ENCODE measurements at regions not wholly inside any gene's neighbourhood (a gene's known extent, or its start where the extent isn't known, plus 50 kb on each side); places are given as distances from the start of the nearest gene placed in this dataset.

DNA sequence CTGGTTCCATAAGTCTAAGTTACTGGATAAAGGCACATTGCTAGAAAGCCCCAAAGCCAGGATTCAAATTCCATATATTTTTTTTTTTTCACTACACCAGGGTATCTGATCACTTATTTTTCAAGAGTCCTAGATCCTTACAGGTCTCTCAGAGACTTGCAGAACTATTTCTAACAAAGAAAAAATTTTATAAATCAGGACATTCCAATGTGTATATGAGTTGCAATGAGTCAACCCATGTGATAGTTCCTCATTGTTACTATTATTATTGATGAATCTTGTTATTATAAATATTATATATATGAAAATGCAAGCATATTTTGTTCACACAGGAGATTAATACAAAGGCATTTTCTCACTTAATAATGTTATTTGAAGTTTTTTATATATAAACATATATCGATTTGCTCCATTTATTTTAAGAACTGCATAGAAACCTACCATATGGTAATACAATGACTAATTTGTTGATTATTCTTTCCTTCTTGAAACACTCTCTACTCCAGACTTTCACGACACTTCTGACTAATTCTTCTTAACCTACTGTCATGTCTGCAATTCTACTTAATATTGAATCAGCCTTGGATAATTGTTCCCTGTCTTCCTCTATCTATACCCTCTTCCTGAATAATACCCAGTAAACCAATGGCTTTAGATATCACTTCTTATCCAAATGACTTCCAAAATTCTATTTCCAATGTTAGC lies 968.4 kb upstream of the NRXN1 start:
- no peak overlapping the region for H3K4me3 Mint-ChIP-seq
- H3K4me1 Mint-ChIP-seq (ENCODE audit: low read depth in 2 of 2), result no peaks in the 10 kb centered on the region
- ATAC-seq (no peak), DNase-seq (ENCODE audit: low spot score) (no peak)
- H3K27me3 Mint-ChIP-seq, result no peaks in the 10 kb centered on the region
- no peak overlapping the region for H3K27ac Mint-ChIP-seq
- H3K36me3 Mint-ChIP-seq, result peaks cover 11% of the 10 kb centered on the region
- peaks cover 30% of the 10 kb centered on the region for H3K9me3 Mint-ChIP-seq

DNA sequence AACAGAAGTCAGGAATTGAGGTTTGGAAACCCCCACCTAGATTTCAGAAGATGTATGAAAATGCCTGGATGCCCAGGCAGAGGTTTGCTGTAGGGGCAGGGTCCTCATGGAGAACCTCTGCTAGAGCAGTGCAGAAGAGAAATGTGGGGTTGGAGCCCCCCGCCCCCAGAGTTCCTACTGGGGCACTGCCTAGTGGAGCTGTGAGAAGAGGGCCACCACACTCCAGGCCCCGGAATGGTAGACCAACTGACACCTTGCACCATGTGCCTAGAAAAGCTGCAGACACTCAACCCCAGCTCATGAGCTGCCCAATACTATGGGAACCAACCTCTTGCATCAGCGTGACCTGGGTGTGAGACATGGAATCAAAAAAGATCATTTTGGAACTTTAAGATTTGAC lies 967.0 kb upstream of the NRXN1 start:
- Mint-ChIP-seq H3K9me3 (peaks cover 32% of the 10 kb centered on the region), H3K27me3 (no peaks in the 10 kb centered on the region), H3K4me1 (ENCODE audit: low read depth in 2 of 2) (no peaks in the 10 kb centered on the region), H3K27ac (no peak overlapping the region), H3K4me3 (no peak overlapping the region), H3K36me3 (peaks cover 12% of the 10 kb centered on the region)
- no peak for ATAC-seq
- no peak for DNase-seq (ENCODE audit: low spot score)

DNA sequence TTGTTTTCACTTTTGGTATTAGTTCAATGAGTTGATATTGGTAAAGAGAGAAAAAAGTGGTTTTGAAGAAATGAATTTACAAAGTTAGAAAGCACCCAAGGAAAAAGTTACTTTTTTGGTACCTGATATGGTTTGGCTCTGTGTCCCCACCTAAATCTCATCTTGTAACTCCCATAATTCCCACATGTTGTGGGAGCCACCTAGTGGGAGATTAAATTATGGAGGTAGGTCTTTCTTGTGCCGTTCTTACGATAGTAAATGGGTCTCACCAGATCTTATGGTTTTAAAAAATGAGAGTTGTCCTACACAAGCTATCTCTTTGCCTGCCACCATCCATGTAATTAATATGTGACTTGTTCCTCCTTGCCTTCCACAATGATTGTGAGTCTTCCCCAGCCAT lies 965.6 kb upstream of the NRXN1 start:
- H3K36me3 Mint-ChIP-seq, result peaks cover 15% of the 10 kb centered on the region
- H3K9me3 Mint-ChIP-seq, result peaks cover 36% of the 10 kb centered on the region
- DNase-seq (ENCODE audit: low spot score) (no peak), ATAC-seq (no peak)
- no peaks in the 10 kb centered on the region for H3K27me3 Mint-ChIP-seq
- H3K27ac Mint-ChIP-seq, result no peak overlapping the region
- no peak overlapping the region for H3K4me3 Mint-ChIP-seq
- no peaks in the 10 kb centered on the region for H3K4me1 Mint-ChIP-seq (ENCODE audit: low read depth in 2 of 2)

DNA sequence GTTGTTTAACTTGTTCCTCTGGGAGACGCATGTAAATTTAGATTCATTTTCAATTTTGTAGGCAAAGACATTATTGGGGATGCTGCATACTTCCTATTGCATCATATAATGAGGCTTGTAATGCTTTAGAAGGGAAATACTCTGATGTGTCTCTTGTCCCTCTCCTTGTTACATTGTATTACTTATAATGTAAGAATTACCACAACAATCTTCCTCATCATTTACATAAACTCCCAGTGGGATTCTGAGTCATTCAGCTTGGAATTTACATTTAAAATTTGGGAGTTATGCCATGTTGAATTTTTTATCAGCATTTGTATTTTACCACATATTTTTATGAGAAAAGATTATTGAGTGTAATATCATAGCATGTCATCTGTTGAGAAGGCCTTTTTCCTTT lies 963.4 kb upstream of the NRXN1 start:
- peaks cover 11% of the 10 kb centered on the region for H3K36me3 Mint-ChIP-seq
- no peak overlapping the region for H3K27ac Mint-ChIP-seq
- H3K4me1 Mint-ChIP-seq (ENCODE audit: low read depth in 2 of 2), result no peaks in the 10 kb centered on the region
- no peaks in the 10 kb centered on the region for H3K27me3 Mint-ChIP-seq
- peaks cover 24% of the 10 kb centered on the region for H3K9me3 Mint-ChIP-seq
- ATAC-seq, result no peak
- DNase-seq (ENCODE audit: low spot score), result no peak
- H3K4me3 Mint-ChIP-seq, result no peak overlapping the region

DNA sequence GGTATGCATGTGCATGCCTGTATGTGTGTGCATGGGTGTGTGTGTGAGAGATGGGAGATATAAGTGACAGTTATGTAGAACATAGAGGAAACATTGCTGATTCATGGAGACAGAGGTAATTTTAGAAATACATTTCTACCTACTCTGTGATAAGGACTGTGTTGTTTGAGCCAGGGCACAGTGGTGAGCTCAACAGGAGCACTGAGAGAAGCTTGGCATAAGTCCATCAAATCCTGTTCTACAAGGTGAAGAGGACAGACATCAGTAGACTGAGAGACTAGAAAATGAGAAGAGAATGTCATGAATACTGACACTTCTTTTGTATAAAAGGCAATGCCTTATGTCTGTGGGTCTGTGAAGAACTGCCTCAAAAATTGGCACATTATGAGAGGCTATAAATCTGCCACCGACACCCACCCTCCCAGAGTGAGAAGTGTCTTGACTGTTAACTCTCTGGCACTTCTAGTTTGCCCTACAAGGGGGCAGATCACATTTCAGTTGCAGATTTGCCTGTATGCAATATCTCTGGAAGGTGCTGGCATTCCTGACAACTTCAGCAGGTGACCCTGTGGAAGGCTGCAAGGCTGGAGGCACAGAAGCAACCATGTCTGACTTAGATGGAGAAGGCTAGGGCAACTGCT lies 962.3 kb upstream of the NRXN1 start:
- ATAC-seq (no peak), DNase-seq (ENCODE audit: low spot score) (no peak)
- H3K27me3 Mint-ChIP-seq, result no peaks in the 10 kb centered on the region
- no peak overlapping the region for H3K27ac Mint-ChIP-seq
- no peaks in the 10 kb centered on the region for H3K4me1 Mint-ChIP-seq (ENCODE audit: low read depth in 2 of 2)
- no peak overlapping the region for H3K4me3 Mint-ChIP-seq
- H3K36me3 Mint-ChIP-seq, result peaks cover 11% of the 10 kb centered on the region
- peaks cover 18% of the 10 kb centered on the region for H3K9me3 Mint-ChIP-seq

DNA sequence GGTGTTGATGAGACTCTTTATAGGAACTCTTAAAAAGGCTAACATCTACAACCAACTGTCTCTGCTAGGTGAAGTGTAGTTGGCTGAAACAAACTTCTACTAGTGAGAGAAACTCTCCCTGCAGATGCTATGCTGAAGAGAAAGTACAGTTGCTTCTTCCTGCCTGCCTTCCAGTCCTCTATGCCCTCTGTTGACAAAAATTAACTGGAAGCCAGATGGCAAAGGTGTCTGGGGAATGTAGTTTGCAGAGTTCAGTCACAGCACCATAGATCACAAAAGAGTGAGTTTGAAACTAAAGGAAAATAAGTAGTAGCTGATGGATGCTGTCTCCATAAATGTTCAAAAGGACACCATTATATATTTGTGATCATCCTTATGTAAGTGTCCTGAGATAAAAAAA lies 958.8 kb upstream of the NRXN1 start:
- Mint-ChIP-seq H3K9me3 (peaks cover 14% of the 10 kb centered on the region), H3K27ac (no peak overlapping the region), H3K4me3 (no peak overlapping the region), H3K36me3 (peaks cover 12% of the 10 kb centered on the region), H3K27me3 (no peaks in the 10 kb centered on the region), H3K4me1 (ENCODE audit: low read depth in 2 of 2) (no peaks in the 10 kb centered on the region)
- DNase-seq (ENCODE audit: low spot score) (no peak), ATAC-seq (no peak)

DNA sequence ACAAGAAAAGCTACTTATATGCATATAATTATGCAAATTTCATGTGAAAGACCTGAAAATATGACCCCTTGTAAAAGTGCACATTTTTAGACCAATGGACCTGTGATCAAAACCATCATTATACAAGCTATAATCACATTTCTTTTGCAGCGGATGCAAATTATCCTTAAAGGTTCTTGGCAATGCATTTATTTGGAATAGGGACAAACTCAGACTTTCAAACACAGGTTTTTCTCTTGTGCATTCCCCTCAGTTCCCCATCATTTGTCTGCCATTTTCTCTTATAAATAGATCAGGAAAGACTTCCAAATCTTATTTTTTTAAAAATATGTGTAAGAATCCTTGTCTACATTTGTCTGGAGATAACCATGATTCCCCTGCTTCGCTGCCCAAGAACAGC lies 954.2 kb upstream of the NRXN1 start:
- Mint-ChIP-seq H3K27me3 (no peaks in the 10 kb centered on the region), H3K27ac (no peak overlapping the region), H3K4me3 (no peak overlapping the region), H3K4me1 (ENCODE audit: low read depth in 2 of 2) (no peaks in the 10 kb centered on the region), H3K9me3 (peaks cover 16% of the 10 kb centered on the region), H3K36me3 (peaks cover 8% of the 10 kb centered on the region)
- DNase-seq (ENCODE audit: low spot score) (no peak), ATAC-seq (no peak)

DNA sequence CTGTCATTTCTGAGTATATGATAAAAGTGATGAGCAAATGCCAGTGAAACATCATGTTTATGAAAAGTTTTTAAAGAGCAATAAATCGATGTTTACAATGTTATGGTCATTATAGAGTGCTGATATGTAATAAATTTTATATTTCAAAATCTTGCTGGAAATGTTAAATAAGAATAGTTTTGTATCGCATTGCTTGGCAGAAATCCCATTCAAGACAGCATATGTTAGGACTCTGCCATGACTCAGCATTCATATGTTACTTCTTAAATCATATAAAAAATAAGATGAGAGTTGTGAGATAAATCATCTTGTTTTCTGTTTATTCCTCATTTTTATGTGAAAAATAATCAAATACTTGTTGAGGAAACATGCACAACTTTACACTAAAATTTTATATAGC lies 949.9 kb upstream of the NRXN1 start:
- no peak overlapping the region for H3K27ac Mint-ChIP-seq
- no peak overlapping the region for H3K4me3 Mint-ChIP-seq
- H3K36me3 Mint-ChIP-seq, result no peaks in the 10 kb centered on the region
- peaks cover 24% of the 10 kb centered on the region for H3K9me3 Mint-ChIP-seq
- ATAC-seq (no peak), DNase-seq (ENCODE audit: low spot score) (no peak)
- no peaks in the 10 kb centered on the region for H3K27me3 Mint-ChIP-seq
- no peaks in the 10 kb centered on the region for H3K4me1 Mint-ChIP-seq (ENCODE audit: low read depth in 2 of 2)

DNA sequence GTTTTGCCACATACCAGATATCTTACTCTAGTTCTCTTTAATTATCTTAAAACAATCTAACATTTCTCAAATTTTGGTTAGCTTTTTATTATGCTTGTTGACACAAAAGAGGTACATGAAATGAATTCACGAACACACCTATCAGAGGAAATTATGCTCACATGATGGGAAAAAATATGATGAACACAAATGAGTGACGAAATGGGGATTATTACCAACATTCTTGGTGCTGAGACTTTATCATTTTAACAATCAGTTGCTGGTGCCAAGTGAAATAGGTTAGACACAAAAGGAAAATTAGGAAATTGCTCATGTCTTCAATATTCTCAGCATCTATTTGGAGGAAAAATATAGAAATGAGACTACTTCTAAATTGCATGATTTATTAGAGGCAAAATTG lies 944.7 kb upstream of the NRXN1 start:
- Mint-ChIP-seq H3K4me1 (ENCODE audit: low read depth in 2 of 2) (no peaks in the 10 kb centered on the region), H3K27me3 (no peaks in the 10 kb centered on the region)
- ATAC-seq, result no peak

DNA sequence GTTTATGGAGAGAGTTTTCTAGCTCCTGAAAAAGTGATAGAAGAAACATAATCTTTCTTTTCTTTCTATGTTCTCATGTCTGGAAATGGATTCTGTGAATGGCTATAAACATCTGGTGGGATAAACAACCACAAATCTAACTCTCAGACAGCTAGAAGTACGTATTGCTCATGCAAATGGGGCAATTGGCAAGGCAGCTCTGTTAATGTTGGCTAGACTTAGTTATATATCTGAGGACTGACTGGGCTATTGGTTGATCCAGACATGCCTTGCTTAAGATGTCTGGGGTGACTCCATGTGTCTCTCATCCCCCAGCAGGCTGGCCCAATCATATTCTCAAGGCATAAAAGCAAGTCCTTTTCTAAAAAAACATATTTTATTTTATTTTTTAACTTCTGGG lies 939.2 kb upstream of the NRXN1 start:
- Mint-ChIP-seq H3K4me3 (no peak overlapping the region), H3K36me3 (peaks cover 8% of the 10 kb centered on the region), H3K9me3 (peaks cover 22% of the 10 kb centered on the region), H3K27ac (no peak overlapping the region), H3K27me3 (no peaks in the 10 kb centered on the region), H3K4me1 (ENCODE audit: low read depth in 2 of 2) (no peaks in the 10 kb centered on the region)
- ATAC-seq (no peak), DNase-seq (ENCODE audit: low spot score) (no peak)

More for the DNA sequence above, 944.7 kb upstream of the NRXN1 start:
- Mint-ChIP-seq H3K36me3 (peaks cover 8% of the 10 kb centered on the region), H3K27ac (no peak overlapping the region), H3K9me3 (peaks cover 32% of the 10 kb centered on the region), H3K4me3 (no peak overlapping the region)
- DNase-seq (ENCODE audit: low spot score), result no peak

DNA sequence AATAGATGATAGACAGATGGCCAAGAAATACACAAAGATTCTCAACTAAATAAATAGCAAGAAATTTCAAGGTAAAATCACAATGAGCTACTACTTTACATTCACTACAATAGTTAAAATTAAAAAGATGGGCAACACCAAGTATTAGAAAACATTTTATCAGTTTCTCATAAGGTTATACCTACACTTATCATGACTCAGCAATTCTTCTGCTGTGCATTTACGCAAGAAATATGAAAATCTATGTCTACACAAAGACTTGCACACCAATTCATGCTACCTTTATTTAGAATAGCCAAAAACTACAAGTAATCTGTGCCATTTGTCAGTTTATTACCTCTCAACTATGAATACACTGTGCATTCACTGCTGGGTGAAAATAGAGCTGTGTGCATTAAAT lies 937.4 kb upstream of the NRXN1 start:
- no peak for DNase-seq (ENCODE audit: low spot score)
- Mint-ChIP-seq H3K36me3 (peaks cover 8% of the 10 kb centered on the region), H3K27me3 (no peaks in the 10 kb centered on the region), H3K4me3 (no peak overlapping the region), H3K27ac (no peak overlapping the region), H3K9me3 (peaks cover 22% of the 10 kb centered on the region), H3K4me1 (ENCODE audit: low read depth in 2 of 2) (no peaks in the 10 kb centered on the region)
- no peak for ATAC-seq

DNA sequence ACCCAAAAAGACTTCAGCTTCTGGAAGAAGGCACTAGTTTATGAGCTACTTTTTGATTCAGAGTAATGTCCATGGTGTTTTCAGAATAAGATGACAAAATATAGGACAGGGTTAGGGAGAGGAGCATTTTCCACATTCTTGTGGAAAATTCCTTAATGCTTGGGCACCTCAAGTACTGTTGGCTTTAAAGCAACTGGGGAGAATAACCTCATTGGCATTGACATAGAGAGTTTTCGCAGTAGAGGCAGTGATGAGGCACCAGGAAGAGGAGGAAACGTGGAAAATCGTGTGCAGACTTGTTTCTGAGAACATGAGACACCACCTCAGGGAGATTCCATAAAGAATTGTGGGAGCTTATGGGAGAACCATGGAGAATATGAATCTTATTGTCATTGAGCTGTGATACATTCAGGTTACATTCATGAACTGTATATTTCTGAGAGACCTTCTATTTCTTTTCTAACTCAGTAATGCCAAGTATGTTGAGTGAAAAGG lies 929.0 kb upstream of the NRXN1 start:
- Mint-ChIP-seq H3K9me3 (peaks cover 24% of the 10 kb centered on the region), H3K27me3 (no peaks in the 10 kb centered on the region), H3K36me3 (peaks cover 4% of the 10 kb centered on the region), H3K4me1 (ENCODE audit: low read depth in 2 of 2) (no peaks in the 10 kb centered on the region), H3K4me3 (no peak overlapping the region), H3K27ac (no peak overlapping the region)
- no peak for ATAC-seq
- no peak for DNase-seq (ENCODE audit: low spot score)

DNA sequence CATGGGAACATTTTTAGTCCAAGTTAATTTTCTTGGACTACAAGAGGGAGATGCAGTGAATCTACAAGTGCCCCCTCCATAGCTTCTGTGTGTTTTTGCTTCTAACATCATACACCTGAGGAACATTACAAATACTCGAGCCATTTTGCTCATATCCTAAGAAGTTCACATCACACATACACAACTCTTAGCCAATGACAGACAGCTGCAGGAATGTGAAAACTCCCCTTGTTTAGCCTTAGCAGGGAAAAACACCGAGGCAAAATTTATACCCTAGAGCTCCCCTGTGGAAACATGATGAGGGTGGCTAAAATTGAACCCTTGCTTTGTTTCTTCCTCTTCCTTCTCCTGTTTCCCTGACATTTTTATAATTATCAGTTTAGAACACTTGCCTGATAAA lies 928.3 kb upstream of the NRXN1 start:
- Mint-ChIP-seq H3K4me1 (ENCODE audit: low read depth in 2 of 2) (no peaks in the 10 kb centered on the region), H3K36me3 (peaks cover 4% of the 10 kb centered on the region), H3K4me3 (no peak overlapping the region), H3K27ac (no peak overlapping the region), H3K27me3 (no peaks in the 10 kb centered on the region), H3K9me3 (peaks cover 21% of the 10 kb centered on the region)
- ATAC-seq (no peak), DNase-seq (ENCODE audit: low spot score) (no peak)

DNA sequence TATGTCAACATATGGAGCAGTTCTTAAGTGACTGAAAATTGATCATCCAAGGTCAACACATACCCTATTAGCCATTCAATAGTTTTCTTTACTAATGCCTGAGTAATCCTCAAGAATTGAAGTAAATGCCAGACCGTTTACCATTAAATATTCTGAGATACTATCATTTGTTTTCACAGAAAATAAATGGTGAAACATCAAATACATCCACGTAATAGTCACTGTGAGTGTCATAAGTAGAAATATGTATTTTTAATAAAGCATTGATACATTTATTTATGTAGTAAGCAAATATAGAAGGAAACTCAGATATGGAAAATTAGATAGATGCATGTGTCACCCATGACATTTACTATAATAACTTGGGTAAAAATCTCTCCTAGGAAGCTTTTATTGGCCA lies 927.8 kb upstream of the NRXN1 start:
- Mint-ChIP-seq H3K27me3 (no peaks in the 10 kb centered on the region), H3K9me3 (peaks cover 20% of the 10 kb centered on the region), H3K36me3 (peaks cover 4% of the 10 kb centered on the region), H3K27ac (no peak overlapping the region), H3K4me3 (no peak overlapping the region), H3K4me1 (ENCODE audit: low read depth in 2 of 2) (no peaks in the 10 kb centered on the region)
- no peak for DNase-seq (ENCODE audit: low spot score)
- ATAC-seq, result no peak

DNA sequence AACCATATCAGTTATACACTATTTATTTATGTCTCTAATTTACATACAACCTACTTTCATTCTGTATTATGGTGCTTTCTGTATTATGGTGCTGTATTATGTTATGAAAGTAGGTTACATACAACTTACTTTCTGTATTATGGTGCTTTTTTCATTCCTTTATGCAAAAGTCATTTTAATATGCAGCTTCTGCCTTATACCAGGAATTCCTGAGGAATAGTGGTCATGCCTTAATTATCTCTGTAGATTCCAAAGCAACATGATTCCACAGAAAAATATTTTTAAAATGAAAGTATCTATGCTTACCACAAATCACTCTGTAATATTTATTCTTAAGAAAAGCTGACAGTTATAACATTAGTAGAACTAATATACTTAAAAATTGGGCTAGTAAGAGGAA lies 922.0 kb upstream of the NRXN1 start:
- Mint-ChIP-seq H3K4me1 (ENCODE audit: low read depth in 2 of 2) (no peaks in the 10 kb centered on the region), H3K4me3 (no peak overlapping the region), H3K27ac (no peak overlapping the region), H3K36me3 (peaks cover 10% of the 10 kb centered on the region), H3K27me3 (no peaks in the 10 kb centered on the region), H3K9me3 (peaks cover 14% of the 10 kb centered on the region)
- no peak for DNase-seq (ENCODE audit: low spot score)
- no peak for ATAC-seq

All from natural killer cell treated with Interleukin-12 subunit alpha and Interleukin-12 subunit beta and Interleukin-15 and Interleukin-18, amount 100 ng/mL, for 72 hours (primary cell).